GM12874 (cell line): ENCODE measurements at regions not wholly inside any gene's neighbourhood (a gene's known extent, or its start where the extent isn't known, plus 50 kb on each side); places are given as distances from the start of the nearest gene placed in this dataset.

Experiments
- CTCF ChIP-seq: IDR thresholded peaks from 2 replicates; pipeline ENCODE4 v1.5.1; 2011; ENCODE audit warnings: low read depth, mild to moderate bottlenecking, control low read depth, low read length, moderate library complexity; ENCODE audit not compliant: insufficient read depth

GRCh38 chr13:63129995-63130394 lies 1714.3 kb upstream of the PCDH20 start:
- no peak for TF ChIP-seq CTCF

- no peak for TF ChIP-seq CTCF
Observed at GRCh38 chr13:63128716-63129115, 1713.1 kb upstream of the PCDH20 start.

GRCh38 chr13:63124863-63125262 lies 1709.2 kb upstream of the PCDH20 start:
- no peak for TF ChIP-seq CTCF

- no peak for TF ChIP-seq CTCF
Observed at GRCh38 chr13:63120883-63121282, 1705.2 kb upstream of the PCDH20 start.

GRCh38 chr13:63117710-63118109 lies 1702.1 kb upstream of the PCDH20 start:
- no peak for TF ChIP-seq CTCF

GRCh38 chr13:63112799-63113395 lies 1697.2 kb upstream of the PCDH20 start:
- TF ChIP-seq CTCF, result no peak

- TF ChIP-seq CTCF, result no peak
Observed at GRCh38 chr13:63110466-63110865, 1694.8 kb upstream of the PCDH20 start.
